ENCODE measurements at regions not wholly inside any gene's neighbourhood (a gene's known extent, or its start where the extent isn't known, plus 50 kb on each side); places are given as distances from the start of the nearest gene placed in this dataset.

GRCh38 chr3:21100656-21101359, 650.2 kb downstream of the ZNF385D start:
- in situ Hi-C loops (cut with MboI; ENCODE audit: low pct_unique_long_range_greater_than_20kb in 2 of 9, low sequenced_read_pairs in 9 of 9, unreplicated experiment in 9 of 9), result no loop called here
- Histone ChIP-seq H3K4me1 (replicated peaks in 1 of 2) (no peaks in the 10 kb centered on the region), H3K4me3 (no peak overlapping the region), H3K27ac (no peak overlapping the region)
- peak in 3 of 8 experiments; percentile 94 to 98 (median 97) for ATAC-seq (replicated peaks in 6 of 8)
- 11 to 91% (median 63%) methylated on average over 2 to 6 of the region's 6 CpGs; no CpG with 5 or more reads in 1 of the 10 experiments for WGBS, 10 experiments

GRCh38 chr3:21094686-21095085, 656.3 kb downstream of the ZNF385D start:
- no peak for ATAC-seq (replicated peaks in 6 of 8)
- no peak overlapping the region for H3K4me3 ChIP-seq
- in situ Hi-C loops (cut with MboI; ENCODE audit: low pct_unique_long_range_greater_than_20kb in 2 of 9, low sequenced_read_pairs in 9 of 9, unreplicated experiment in 9 of 9), result no loop called here
- no peaks in the 10 kb centered on the region for H3K4me1 ChIP-seq (replicated peaks in 1 of 2)
- WGBS, 10 experiments, result 93 to 100% (median 100%) methylated on average over 1 to 2 of the region's 2 CpGs; no CpG with 5 or more reads in 3 of the 10 experiments
- H3K27ac ChIP-seq, result no peak overlapping the region

- 50 to 100% (median 88%) methylated on average over 1 of the region's 1 CpG; no CpG with 5 or more reads in 2 of the 10 experiments for WGBS, 10 experiments
- no peaks in the 10 kb centered on the region for H3K4me1 ChIP-seq (replicated peaks in 1 of 2)
- no peak overlapping the region for H3K4me3 ChIP-seq
- in situ Hi-C loops (cut with MboI; ENCODE audit: low pct_unique_long_range_greater_than_20kb in 2 of 9, low sequenced_read_pairs in 9 of 9, unreplicated experiment in 9 of 9), result no loop called here
- no peak overlapping the region for H3K27ac ChIP-seq
- ATAC-seq (replicated peaks in 6 of 8), result no peak
Measured at GRCh38 chr3:21073561-21073960, 677.4 kb downstream of the ZNF385D start.

DNA sequence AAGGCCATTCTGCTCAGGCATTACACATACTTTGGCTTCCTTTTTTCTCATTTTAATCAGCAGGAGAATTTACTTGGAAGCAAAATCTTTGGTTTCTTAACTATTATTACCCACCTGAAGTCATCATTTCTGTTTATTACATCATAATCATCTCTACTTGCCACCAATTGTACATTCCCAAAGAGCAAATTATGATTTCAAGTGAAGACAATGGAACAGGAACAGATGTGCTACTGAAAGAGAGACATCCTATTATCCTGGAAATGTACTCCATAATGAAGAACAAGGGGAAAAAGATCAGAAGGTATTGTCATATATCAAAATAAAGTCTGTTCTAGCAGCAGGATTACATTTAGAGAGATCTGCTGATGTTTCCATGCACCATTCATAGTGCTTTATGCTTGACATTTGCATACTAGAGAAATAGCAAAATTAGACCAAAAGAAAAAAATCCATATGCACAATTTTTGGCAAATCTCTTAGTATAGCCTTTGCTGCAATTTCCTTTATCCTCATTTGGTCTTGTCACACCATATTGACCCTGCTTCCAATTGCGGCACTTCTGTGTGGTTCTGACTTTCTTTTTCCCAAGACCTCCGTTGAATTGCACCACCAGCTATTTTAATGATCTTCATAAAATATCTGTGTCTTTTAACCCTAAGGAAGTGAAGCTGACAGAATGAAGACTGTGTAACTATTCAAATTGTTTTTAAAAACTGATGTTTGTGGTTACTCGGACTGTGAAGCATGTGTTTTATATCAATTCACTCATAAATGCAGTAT, 683.8 kb downstream of the ZNF385D start:
- no peak overlapping the region for H3K4me3 ChIP-seq
- ATAC-seq (replicated peaks in 6 of 8), result peak in 2 of 8 experiments; percentile 68 to 90
- no peaks in the 10 kb centered on the region for H3K4me1 ChIP-seq (replicated peaks in 1 of 2)
- in situ Hi-C loops (cut with MboI; ENCODE audit: low pct_unique_long_range_greater_than_20kb in 2 of 9, low sequenced_read_pairs in 9 of 9, unreplicated experiment in 9 of 9), result no loop called here
- WGBS, 10 experiments, result 7 to 100% (median 58%) methylated on average over 1 to 3 of the region's 3 CpGs; no CpG with 5 or more reads in 2 of the 10 experiments
- no peak overlapping the region for H3K27ac ChIP-seq

- ATAC-seq (replicated peaks in 6 of 8), result peak in 1 of 8 experiments; percentile 39
- Histone ChIP-seq H3K4me3 (no peak overlapping the region), H3K4me1 (replicated peaks in 1 of 2) (no peaks in the 10 kb centered on the region), H3K27ac (no peak overlapping the region)
- 5 to 92% (median 49%) methylated on average over 1 to 4 of the region's 4 CpGs; no CpG with 5 or more reads in 1 of the 10 experiments for WGBS, 10 experiments
- in situ Hi-C loops (cut with MboI; ENCODE audit: low pct_unique_long_range_greater_than_20kb in 2 of 9, low sequenced_read_pairs in 9 of 9, unreplicated experiment in 9 of 9), result no loop called here
Measured at GRCh38 chr3:21062831-21063294, 688.1 kb downstream of the ZNF385D start.

DNA sequence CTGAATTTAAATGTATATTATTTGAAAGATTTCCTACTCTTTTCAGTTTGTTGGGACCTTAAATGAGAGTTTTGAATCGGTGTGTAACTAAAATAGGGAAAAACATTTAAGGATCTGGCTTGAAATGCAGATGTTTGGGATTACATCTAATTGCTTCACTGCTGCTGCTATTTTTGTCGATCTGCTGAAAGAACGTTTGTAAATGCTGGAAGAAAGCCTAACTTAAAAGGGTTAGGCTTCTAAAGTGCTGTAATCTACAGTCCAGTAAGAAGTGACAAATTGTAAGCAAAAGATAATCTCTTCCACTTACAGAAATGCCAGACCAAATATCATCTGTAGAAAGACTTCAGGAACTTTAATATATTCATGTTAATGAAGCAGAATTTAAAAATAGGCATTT, 691.6 kb downstream of the ZNF385D start:
- ATAC-seq (replicated peaks in 6 of 8), result peak in 1 of 8 experiments; percentile 36
- Histone ChIP-seq H3K4me1 (replicated peaks in 1 of 2) (no peaks in the 10 kb centered on the region), H3K4me3 (no peak overlapping the region), H3K27ac (no peak overlapping the region)
- in situ Hi-C loops (cut with MboI; ENCODE audit: low pct_unique_long_range_greater_than_20kb in 2 of 9, low sequenced_read_pairs in 9 of 9, unreplicated experiment in 9 of 9), result no loop called here
- WGBS, 10 experiments, result 0 to 82% (median 61%) methylated on average over 1 to 3 of the region's 3 CpGs

DNA sequence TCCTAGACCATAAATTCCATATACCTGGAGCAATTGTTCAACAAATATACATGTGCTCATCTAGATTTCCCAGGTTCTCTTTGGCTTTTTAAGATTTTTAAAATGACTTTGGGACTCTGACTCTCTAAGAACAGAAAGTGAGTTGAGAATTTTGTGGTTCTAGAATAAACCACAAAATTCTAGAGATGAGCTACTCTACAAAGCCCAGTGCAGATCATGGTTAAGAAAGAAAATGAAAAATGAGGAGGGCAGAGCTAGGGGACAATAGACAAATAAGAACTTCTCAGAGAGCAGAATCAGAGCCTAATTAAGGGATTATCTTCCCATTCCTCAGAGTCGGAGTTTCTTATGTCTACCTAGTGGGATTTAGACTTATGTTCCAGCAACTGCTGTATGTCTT, 694.7 kb downstream of the ZNF385D start:
- Histone ChIP-seq H3K4me3 (no peak overlapping the region), H3K27ac (no peak overlapping the region), H3K4me1 (replicated peaks in 1 of 2) (no peaks in the 10 kb centered on the region)
- no peak for ATAC-seq (replicated peaks in 6 of 8)
- 27 to 100% (median 66%) methylated on average over 1 of the region's 1 CpG; no CpG with 5 or more reads in 2 of the 10 experiments for WGBS, 10 experiments
- in situ Hi-C loops (cut with MboI; ENCODE audit: low pct_unique_long_range_greater_than_20kb in 2 of 9, low sequenced_read_pairs in 9 of 9, unreplicated experiment in 9 of 9), result no loop called here

DNA sequence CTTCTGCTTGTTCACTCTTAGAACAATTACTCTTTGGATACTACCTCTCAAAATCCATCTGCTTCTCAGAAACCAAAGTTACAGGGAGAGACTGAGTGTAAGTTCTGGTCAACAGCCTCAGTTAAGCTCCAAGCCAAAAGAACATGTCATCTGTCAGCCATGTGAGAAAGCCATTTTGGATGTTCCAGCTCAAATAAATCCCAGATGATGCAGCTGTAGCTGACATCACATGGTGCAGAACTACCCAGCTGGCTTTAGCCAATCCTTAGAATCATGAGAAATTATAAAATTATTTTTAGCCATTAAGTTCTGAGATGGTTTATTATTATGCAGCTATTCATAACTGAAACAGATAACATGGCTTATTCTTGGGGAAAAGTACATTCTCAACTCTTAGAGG, 696.0 kb downstream of the ZNF385D start:
- Histone ChIP-seq H3K4me3 (no peak overlapping the region), H3K4me1 (replicated peaks in 1 of 2) (no peaks in the 10 kb centered on the region), H3K27ac (no peak overlapping the region)
- ATAC-seq (replicated peaks in 6 of 8), result peak in 1 of 8 experiments; percentile 38
- in situ Hi-C loops (cut with MboI; ENCODE audit: low pct_unique_long_range_greater_than_20kb in 2 of 9, low sequenced_read_pairs in 9 of 9, unreplicated experiment in 9 of 9), result no loop called here

- 20 to 100% (median 80%) methylated on average over 1 to 3 of the region's 3 CpGs for WGBS, 10 experiments
- ATAC-seq (replicated peaks in 6 of 8), result no peak
- no peak overlapping the region for H3K4me3 ChIP-seq
- no peak overlapping the region for H3K27ac ChIP-seq
- H3K4me1 ChIP-seq (replicated peaks in 1 of 2), result no peaks in the 10 kb centered on the region
- in situ Hi-C loops (cut with MboI; ENCODE audit: low pct_unique_long_range_greater_than_20kb in 2 of 9, low sequenced_read_pairs in 9 of 9, unreplicated experiment in 9 of 9), result no loop called here
Measured at GRCh38 chr3:21054064-21054463, 696.9 kb downstream of the ZNF385D start.

DNA sequence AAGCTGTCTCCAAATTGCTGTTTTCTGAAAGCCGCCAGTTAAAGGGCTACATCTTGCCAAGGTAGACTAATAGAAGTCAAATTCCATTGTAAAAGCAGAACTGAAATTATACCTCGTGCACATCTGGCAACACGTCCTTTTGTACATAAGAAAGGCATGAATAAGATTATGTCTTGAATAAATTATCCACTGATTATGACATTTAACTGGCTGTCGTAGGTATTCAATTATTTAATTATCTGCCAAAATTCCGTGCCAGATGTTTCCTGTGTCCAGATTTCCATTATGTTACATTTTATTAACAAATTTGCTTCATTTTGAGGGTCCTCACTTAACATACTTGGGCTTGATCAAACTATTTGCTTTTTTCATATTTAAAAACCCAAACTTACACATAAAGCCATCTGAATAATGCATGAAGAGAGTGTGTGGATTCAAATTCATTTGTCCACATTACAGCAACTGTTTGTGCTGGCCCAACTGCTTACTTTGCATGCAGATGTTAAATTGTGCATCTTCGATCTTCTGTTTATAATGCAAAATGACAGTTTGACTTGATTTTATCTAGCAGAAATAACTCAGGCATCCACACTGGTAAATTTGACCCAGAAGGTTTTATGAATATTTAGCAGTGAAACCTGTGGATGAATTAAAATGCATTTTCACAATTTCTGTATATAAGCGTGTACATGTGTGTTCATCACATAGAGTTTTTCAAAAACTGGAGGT, 701.5 kb downstream of the ZNF385D start:
- 0 to 97% (median 79%) methylated on average over 3 to 7 of the region's 7 CpGs for WGBS, 10 experiments
- in situ Hi-C loops (cut with MboI; ENCODE audit: low pct_unique_long_range_greater_than_20kb in 2 of 9, low sequenced_read_pairs in 9 of 9, unreplicated experiment in 9 of 9), result no loop called here

DNA sequence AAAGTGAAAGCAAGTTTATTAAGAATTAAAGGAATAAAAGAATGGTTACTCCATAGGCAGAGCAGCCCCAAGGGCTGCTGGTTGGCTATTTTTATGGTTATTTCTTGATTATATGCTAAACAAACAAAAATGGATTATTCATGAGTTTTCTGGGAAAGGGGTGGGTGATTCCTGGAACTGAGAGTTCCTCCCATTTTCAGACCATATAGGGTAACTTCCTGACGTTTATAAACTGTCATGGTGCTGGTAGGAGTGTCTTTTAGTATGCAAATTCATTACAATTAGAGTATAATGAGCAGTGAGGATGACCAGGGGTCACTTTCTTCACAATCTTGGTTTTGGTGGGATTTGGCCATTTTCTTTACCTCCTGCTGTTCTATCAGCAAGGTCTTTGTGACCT, 707.9 kb downstream of the ZNF385D start:
- no peak overlapping the region for H3K27ac ChIP-seq
- H3K4me3 ChIP-seq, result no peak overlapping the region
- no peaks in the 10 kb centered on the region for H3K4me1 ChIP-seq (replicated peaks in 1 of 2)
- peak in 3 of 8 experiments; percentile 42 to 74 (median 64) for ATAC-seq (replicated peaks in 6 of 8)
- in situ Hi-C loops (cut with MboI; ENCODE audit: low pct_unique_long_range_greater_than_20kb in 2 of 9, low sequenced_read_pairs in 9 of 9, unreplicated experiment in 9 of 9), result no loop called here
- WGBS, 10 experiments, result 17 to 57% (median 50%) methylated on average over 1 of the region's 1 CpG; no CpG with 5 or more reads in 5 of the 10 experiments

More for the DNA sequence above, 701.5 kb downstream of the ZNF385D start:
- no peak overlapping the region for H3K4me3 ChIP-seq
- no peaks in the 10 kb centered on the region for H3K4me1 ChIP-seq (replicated peaks in 1 of 2)
- peak in 3 of 8 experiments; percentile 78 to 86 (median 86) for ATAC-seq (replicated peaks in 6 of 8)
- no peak overlapping the region for H3K27ac ChIP-seq

DNA sequence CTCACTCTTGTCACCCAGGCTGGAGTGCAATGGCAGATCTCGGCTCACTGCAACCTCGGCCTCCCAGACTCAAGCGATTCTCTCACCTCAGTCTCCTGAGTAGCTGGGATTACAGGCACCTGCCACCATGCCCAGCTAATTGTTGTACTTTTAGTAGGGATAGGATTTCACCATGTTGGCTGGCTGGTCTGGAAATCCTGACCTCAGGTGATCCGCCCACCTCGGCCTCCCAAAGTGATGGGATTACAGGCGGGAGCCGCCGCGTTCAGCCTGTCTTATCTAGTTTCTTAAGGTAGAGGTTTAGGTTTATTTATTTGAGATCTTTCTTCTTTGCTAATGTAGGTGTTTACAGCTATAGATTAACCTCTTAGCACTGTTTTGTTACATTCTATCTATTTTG, 708.8 kb downstream of the ZNF385D start:
- Histone ChIP-seq H3K27ac (no peak overlapping the region), H3K4me1 (replicated peaks in 1 of 2) (no peaks in the 10 kb centered on the region), H3K4me3 (no peak overlapping the region)
- ATAC-seq (replicated peaks in 6 of 8), result no peak
- in situ Hi-C loops (cut with MboI; ENCODE audit: low pct_unique_long_range_greater_than_20kb in 2 of 9, low sequenced_read_pairs in 9 of 9, unreplicated experiment in 9 of 9), result no loop called here
- 85 to 100% (median 98%) methylated on average over 3 to 9 of the region's 9 CpGs; no CpG with 5 or more reads in 3 of the 10 experiments for WGBS, 10 experiments

- ATAC-seq (replicated peaks in 6 of 8), result peak in 4 of 8 experiments; percentile 17 to 75 (median 28)
- Histone ChIP-seq H3K4me1 (replicated peaks in 1 of 2) (no peaks in the 10 kb centered on the region), H3K4me3 (no peak overlapping the region), H3K27ac (no peak overlapping the region)
- 0 to 100% (median 25%) methylated on average over 1 of the region's 1 CpG; no CpG with 5 or more reads in 3 of the 10 experiments for WGBS, 10 experiments
- in situ Hi-C loops (cut with MboI; ENCODE audit: low pct_unique_long_range_greater_than_20kb in 2 of 9, low sequenced_read_pairs in 9 of 9, unreplicated experiment in 9 of 9), result no loop called here
Measured at GRCh38 chr3:21041621-21042020, 709.4 kb downstream of the ZNF385D start.

All from motor neuron (in vitro differentiated cells).